ENCODE measurements at regions not wholly inside any gene's neighbourhood (a gene's known extent, or its start where the extent isn't known, plus 50 kb on each side); places are given as distances from the start of the nearest gene placed in this dataset.

DNA sequence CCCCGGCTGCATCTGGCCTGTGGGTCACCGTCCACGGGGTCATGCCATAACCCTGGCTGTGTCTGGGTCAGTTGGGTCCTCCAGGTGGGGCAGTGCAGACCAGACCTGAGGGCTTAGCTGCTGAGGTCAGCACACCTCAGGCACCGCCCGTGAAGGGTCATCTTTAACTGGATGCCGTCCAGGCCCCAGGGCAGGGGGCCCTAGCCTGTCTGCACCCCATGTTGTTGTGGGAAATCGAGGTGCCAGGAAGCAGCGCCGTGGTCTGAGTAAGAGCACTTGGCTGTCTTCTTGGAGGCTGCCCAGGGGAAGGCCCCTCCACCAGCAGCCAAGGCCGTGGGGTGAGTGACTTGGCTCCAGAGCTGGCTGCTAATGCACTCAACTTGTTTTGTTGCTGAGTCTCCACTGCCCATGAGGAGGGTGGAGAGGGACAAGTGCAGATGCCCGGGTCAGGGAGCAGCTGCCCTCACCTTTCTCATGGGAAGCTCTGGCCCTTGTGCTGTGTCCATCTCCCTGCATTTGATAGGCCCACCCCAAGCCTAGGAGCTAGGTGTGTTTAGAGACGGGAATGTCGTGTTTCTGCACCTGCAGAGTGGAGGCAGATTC lies 317.2 kb downstream of the TMEM121 start:
- no peak for DNase-seq (ENCODE audit: low read depth in 3 of 3)

DNA sequence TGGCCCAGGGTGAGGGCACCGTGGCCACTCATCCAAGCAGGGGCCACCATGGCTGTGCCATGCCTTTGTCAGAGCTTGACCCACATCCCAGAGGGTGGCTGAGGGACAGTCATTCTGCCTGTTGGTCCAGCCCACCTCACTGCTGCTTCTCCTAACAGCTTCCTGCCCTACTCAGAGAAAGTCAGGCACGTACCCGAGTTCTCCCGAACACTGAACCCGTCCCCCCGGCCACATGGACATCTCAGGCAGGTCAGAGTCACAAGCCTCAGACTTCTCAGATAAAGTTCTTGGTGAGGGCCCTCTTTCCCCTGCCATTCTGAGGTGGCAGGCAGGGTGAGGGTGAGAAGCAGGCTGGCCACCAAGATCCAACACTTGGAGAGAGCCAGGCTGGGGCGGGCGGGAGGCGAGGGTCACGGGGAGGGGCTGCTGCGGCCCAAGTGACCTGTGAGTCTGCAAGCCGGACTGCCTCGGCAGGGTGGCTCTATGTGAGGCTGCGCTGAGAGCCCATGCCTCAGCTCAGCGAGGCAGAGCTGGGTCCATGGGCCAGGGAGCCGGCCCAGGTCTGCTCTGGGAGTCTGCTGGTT lies 317.8 kb downstream of the TMEM121 start:
- DNase-seq (ENCODE audit: low read depth in 3 of 3): no peak

DNA sequence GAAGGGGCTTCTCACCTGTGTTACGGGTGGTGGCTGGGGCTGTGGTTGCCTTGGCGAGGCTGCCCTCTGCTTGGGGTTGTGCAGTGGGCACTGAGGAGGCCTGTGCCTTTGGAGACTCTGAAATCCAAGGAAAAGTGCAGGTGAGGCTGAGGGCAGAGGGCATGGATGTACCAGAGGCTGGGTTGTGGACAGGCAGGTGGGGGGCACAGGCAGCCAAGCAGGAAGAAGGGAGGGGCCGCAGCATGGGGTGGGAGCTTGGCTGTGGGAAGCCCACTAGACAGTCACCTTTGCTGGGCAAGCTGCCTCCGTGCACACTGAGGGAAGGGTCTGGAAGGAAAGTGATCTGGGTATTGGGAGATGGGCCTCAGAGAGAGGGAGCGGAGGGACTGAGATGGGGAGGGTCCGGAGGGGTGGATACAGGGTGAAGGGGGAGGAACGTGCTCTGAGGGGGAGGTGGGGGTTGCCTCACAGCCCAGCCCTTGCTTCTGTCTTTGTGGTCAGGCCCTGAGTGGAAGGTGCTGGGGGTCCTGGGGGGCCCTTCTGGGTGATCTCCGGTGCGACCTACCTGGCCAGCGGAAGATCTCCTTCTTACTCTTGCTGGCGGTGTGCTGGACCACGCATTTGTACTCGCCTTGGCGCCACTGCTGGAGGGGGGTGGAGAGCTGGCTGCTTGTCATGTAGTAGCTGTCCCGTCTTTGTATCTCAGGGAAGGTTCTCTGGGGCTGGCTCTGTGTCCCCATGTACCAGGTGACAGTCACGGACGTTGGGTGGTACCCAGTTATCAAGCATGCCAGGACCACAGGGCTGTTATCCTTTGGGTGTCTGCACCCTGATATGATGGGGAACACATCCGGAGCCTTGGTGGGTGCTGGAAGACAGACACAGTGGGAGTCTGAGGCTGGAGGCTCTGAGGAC lies 318.7 kb downstream of the TMEM121 start:
- DNase-seq (ENCODE audit: low read depth in 3 of 3): no peak

DNA sequence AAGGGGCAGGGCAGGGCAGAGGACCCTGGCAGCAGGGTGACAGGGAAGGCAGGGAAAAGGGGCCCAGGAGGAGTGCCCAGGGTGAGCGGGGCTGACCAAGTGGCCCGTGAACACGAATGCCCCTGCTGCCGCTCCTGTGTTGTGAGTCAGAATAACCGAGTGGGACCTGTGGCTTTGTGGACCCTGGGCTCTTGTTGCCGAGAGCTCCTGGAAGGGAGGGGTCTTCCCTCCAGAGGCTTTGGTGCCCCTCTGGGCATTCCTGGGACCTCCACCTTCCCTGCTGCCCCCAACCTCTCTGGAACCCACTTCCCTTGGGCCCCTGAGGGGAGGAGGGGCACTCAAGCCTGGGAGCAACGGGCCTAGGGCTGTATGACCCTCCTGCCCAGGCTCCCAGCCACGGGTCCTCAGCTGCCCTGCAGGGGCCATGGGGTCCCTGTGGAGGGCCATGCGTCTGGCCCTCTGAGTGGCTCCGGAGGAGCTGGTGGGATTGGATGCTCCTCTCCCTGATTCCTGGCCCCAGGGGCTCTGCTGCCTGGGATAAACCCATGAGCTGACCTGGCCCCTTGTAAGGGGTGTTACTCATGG lies 319.4 kb downstream of the TMEM121 start:
- no peak for DNase-seq (ENCODE audit: low read depth in 3 of 3)

DNA sequence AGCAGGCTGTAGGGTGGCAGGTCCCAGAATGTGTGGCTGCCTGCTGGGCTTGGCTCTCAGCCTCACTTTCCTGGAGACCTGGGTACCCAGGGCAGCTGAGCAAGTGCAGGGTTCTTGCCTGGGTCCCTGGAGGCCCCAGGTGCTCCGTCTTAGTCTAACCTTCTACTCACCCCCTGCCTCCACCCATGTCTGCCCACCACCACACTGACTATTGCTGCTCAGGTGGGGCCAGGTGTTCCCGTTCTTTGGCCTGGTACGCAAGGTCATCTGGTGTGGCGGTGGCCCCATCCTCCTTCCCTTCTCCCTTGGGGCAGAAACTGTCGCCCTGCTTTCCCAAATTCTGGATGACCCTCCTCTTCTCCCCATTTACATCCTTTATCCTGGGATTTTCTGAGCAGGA lies 319.9 kb downstream of the TMEM121 start:
- DNase-seq (ENCODE audit: low read depth in 3 of 3): no peak

DNA sequence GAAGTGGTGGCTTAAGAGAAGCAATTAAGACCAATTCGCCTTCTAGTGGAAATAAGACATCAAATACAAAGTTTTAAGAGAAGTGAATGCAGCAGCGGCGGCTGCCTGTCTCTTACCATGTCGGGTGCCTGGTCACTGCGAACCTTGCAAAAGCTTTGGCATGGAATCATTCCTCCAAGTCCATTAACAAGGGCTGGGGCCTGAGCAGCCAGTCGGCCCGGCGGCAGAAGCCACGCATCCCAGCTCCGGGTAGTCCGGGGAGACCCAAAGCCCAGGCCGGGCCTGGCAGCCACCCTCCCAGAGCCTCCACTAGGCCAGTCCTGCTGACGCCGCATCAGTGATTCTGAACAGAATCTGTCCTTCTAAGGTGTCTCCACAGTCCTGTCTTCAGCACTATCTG lies 321.0 kb downstream of the TMEM121 start:
- DNase-seq (ENCODE audit: low read depth in 3 of 3): no peak

DNA sequence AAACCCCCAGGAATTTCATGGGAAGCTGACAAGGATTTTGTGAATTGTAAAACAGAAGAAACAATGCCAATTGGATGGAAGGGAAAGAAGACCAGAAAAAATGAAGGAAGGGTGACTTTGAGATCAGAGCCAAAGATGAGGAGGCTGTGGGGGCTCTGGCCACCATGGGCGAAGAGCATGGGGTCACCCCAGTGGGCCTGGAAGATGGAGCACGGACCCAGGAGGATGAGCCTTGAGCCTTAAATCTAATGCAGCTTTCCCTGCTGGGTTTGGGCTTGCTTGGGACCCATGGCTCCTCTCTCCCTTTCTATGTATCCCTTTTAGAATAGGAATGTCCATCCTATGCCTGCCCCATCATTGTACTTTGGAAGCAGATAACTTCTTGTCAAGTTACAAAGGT lies 322.2 kb downstream of the TMEM121 start:
- DNase-seq (ENCODE audit: low read depth in 3 of 3): no peak

DNA sequence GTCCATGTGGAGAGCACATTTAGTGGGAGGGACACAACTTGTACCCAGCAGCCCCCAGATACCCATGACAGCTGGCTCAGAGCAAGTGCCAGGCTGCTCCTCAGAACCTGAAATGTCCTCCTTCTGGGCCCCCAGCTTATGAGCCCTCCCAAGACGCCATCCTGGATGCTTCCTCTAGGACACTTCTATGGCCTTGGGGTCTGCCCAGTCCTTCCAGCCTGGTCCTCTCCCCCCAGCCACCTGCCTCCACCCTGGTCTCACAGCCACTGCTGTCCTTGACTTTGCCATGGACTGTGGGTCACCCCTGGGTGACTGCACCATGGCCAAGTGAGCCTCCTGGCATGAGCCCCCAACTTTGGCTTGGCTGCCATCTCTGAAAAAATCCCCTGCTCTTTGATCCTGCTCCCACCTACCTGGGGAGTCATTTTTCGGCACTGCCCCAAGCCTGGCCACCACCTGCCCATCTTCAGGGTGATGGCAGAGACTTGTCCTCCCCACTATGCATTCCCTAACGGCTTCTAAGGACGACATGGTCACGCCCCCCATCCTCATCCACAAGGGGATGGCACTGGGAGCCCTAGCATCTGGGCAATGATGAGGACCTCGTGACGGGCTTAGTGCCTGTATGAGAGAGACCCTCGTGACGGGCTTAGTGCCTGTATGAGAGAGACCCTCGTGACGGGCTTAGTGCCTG lies 323.7 kb downstream of the TMEM121 start:
- no peak for DNase-seq (ENCODE audit: low read depth in 3 of 3)

DNA sequence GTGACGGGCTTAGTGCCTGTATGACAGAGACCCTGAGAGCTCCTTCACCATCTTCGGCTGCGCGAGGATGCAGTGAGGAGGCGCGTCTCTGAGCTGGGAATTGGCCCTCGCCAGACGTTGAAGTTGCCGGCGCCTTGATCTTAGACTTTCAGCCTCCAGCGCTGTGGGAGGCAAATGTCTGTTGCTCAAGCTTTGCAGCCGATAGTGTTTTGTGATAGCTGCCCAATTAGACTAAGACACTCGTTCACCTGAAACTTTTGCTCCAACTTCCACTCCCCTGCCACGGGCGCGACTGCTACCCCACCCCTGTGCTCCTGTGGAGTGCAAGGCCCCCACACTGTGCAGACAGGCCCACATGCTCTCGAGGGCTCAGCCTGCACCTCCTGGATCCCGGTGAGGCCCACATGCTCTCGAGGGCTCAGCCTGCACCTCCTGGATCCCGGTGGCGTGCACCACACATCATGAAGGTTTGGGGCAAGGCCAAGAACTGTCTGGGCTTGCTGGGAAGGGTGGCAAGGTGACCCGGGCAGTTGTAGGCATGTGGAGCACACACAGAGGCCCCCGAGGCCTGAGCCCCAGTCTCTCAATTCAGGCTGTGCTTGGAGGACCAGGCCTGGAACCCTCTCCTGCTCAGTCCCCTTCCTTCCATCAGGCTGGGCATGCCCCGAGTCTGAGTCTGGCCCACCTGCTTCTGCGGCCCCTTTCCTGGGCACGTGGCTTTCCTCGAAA lies 324.6 kb downstream of the TMEM121 start:
- no peak for DNase-seq (ENCODE audit: low read depth in 3 of 3)

DNA sequence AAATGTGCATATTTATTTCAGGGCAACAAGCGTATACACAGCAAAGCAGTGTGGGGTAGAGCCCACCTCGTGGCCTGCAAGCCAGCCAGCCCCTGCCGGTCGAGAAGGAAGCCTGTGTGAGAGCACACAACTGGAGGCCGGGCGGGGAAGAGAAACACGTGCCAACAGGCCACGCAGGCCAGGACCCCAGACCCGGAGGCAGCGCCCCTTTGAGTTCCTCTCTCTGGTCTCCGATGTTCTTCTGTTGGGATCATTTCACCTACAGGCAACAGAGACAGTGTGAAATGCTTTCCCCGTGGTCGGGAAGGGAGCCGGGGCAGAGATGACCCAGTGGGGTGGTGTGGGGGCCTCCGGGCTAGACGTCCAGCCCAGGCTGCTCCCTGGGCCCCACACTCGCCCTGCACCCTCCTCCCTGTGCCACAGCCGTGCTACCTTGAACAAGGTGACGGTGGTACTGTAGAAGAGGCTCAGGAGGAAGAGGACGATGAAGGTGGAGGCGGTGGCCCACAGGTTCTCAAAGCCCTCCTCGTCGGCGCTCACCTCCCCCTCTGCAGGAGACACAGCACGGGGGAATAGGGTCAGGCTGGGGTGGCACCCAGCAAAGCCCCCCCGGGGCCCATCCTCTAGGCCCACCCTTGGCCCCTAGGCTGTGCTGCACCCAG lies 325.5 kb downstream of the TMEM121 start:
- no peak for DNase-seq (ENCODE audit: low read depth in 3 of 3)

DNA sequence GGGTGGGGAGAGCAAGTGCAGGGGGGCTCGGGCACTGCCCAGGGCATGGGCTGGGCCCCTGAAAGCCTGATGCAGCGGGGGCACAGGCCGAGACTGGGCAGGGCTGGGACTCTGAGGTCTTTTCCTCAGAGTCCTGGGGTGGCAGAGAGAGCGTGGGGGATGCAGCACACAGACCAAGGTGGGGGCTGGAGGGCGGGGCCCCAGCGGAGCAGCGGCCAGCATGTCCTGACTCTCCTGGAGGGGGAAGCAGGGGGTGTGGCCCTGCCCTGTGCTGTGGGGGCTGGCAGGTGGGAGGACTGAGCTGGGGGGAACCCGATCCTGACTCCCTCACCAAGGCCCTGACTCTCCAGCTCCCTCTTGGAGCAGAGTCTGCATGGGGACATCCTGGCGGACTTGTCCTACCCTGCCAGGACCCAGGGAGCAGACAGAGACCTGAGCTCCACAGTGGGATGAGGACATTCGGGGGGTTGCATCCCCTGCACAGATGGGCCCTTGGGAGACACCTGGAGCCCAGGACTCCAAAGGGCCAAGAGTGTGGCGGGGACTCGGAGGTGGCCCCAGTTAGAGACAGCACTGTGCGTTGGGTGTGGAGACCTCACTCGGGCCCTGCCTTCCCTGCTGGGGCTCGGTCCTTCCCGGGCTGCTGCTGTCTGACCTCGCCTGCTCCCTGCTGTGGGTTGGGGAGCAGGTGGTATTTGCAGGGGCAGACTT lies 326.1 kb downstream of the TMEM121 start:
- no peak for DNase-seq (ENCODE audit: low read depth in 3 of 3)

DNA sequence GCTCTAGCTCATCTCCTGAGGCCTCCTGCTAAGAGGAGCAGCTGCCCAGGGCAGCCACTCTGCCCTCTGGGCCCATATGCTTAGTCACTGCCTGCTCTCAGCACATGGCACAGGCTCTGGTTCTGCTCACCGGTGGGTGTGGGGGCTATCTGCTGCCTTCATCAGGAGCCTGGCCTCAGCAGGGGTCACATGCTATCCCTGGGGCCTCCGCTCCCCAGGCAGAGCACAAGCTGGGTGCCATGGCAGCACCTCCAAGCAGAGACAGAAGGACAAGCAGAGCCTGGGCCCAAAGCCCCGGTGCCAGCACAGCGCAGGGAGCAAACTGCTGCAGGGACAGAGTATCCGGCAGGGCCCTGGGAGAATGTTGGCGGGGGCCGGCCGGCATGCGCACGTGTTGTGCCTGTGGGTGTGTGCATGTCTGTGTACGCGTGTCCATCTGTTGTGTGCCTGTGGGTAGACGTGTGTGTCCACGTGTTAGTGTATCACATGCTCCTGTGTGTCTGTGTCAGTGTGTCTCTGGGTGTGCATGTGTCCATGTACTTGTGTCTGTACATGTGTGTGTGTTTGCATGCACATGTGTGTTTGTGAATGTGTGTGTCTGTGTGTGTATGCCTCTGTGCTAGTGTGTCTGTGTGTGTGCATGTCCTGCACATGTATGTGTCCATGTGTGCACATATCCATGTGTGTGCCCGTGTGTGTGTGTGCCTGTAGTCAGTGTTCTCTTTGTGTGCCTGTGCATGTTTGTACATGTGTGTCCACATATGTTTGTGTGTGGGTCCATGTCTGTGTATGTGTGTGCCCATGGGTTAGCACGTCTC lies 326.9 kb downstream of the TMEM121 start:
- DNase-seq (ENCODE audit: low read depth in 3 of 3): no peak

DNA sequence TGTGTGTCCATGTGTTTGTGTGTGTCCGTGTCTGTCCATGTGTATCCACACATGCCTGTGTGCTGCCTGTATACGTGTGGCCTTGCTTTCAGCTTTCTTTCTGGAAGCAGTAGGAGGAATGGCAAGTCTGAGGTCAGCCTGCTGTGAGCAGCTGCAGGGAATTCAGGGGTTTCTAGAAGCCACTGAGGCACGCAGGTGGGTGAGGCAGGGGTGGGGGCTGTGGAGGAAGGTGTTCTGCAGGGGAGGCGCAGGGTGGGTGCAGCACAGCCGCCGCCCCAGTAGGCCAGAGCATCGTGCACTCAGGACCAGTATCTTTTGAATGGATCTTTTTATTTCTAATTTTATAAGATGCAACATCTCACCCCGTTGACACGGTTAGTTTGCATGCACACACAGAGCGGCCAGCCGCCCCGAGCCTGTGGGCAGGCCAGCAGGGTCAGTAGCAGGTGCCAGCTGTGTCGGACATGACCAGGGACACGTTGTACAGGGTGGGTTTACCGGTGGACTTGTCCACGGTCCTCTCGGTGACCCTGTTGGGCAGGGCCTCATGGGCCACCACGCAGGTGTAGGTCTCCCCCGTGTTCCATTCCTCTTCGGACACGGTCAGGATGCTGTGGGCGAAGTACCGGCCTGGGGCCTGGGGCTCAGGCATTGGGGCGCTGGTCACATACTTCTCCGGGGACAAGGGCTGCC lies 327.7 kb downstream of the TMEM121 start:
- DNase-seq (ENCODE audit: low read depth in 3 of 3): no peak

DNA sequence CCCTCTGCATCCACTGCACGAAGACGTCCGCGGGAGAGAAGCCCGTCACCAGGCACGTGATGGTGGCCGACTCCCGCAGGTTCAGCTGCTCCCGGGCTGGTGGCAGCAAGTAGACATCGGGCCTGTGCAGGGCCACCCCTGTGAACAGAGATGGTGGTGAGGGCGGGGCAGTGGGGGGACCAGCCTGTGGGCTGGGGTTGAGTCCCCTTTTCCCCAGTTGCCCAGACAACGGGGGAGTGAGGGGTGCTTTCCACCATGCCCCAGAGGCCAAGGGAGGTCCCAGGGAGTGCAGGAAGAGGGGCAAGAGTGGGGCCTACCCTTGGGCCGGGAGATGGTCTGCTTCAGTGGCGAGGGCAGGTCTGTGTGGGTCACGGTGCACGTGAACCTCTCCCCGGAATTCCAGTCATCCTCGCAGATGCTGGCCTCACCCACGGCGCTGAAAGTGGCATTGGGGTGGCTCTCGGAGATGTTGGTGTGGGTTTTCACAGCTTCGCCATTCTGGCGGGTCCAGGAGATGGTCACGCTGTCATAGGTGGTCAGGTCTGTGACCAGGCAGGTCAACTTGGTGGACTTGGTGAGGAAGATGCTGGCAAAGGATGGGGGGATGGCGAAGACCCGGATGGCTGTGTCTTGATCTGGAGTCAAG lies 328.3 kb downstream of the TMEM121 start:
- no peak for DNase-seq (ENCODE audit: low read depth in 3 of 3)

DNA sequence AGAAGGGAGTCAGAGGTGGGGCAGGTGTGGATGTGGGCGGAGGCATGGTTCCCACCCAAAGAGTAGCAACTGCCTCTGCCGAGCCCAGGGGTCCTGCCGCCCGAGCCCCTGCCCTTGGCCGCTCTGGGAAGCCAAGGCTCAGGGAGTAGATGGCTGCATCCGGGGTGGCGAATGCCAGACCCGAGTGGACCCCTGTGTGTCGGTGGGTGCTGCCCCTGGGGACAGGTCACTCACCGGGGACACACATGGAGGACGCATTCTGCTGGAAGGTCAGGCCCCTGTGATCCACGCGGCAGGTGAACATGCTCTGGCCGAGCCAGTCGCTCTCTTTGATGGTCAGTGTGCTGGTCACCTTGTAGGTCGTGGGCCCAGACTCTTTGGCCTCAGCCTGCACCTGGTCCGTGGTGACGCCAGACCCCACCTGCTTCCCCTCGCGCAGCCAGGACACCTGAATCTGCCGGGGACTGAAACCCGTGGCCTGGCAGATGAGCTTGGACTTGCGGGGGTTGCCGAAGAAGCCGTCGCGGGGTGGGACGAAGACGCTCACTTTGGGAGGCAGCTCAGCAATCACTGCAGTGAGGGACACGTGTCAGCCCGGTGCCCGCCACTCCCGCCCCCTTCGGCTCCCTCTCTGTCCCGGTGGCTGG lies 329.0 kb downstream of the TMEM121 start:
- DNase-seq (ENCODE audit: low read depth in 3 of 3): no peak

DNA sequence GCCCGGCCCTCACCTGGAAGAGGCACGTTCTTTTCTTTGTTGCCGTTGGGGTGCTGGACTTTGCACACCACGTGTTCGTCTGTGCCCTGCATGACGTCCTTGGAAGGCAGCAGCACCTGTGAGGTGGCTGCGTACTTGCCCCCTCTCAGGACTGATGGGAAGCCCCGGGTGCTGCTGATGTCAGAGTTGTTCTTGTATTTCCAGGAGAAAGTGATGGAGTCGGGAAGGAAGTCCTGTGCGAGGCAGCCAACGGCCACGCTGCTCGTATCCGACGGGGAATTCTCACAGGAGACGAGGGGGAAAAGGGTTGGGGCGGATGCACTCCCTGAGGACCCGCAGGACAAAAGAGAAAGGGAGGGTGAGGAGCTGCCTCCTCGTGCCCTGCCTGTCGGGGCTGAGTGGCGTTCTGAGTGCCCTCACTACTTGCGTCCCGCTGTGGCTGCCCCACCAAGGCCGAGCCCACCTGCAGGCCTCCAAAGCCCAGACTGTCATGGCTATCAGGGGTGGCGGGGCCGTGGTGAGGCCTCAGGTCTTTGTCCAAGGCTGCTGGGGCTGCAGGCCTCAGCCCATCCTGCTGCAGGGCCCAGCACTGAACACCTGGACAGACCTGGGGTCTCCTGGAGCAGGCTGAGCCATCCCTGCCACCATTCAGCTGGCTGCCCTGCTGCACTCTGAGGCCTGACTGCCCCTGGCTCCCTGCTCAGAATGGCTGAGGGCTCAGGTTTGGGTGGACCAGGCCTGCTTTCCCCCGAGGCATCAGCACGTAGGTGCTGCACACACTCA lies 329.7 kb downstream of the TMEM121 start:
- no peak for DNase-seq (ENCODE audit: low read depth in 3 of 3)

DNA sequence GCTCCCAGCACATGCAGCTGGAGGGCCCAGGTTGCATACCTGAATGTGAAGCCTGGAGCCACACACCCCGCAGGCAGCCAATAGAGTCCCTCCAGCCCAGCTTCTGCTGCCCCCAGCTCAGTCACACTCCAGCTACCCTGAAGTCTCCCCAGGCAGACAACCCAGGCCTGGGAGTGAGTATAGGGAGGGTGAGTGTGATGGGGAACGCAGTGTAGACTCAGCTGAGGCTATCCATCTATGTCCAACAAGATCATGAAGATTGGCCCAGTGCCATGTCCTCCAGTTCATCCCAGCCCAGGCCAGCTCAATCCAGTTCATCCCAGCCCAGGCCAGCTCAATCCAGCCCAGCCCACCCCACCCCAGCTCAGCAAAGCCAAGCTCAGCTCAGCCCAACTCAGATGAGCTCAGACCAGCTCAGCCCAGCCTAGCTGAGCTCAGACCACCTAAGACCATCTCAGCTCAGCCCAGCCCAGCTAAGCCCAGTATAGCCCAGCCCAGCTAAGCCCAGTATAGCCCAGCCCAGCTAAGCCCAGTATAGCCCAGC lies 330.4 kb downstream of the TMEM121 start:
- no peak for DNase-seq (ENCODE audit: low read depth in 3 of 3)

Data from stimulated activated CD4-positive, alpha-beta T cell treated with anti-CD3 and anti-CD28 coated beads, TNF-alpha, amount 100 ng/mL, for 48 hours (primary cell).